NCI-H2196 (cell line): ENCODE measurements at regions not wholly inside any gene's neighbourhood (a gene's known extent, or its start where the extent isn't known, plus 50 kb on each side); places are given as distances from the start of the nearest gene placed in this dataset.
"Not testable (repeated sequence)": the region's sequence is repeated elsewhere in the genome, so short reads cannot be mapped to it uniquely, and the experiment has no call there.

Source experiments
- DNase-seq: peaks from one replicate; lab custom pipeline; 2025; ENCODE audit not compliant: unreplicated experiment; lab: John Stamatoyannopoulos, UW

DNA sequence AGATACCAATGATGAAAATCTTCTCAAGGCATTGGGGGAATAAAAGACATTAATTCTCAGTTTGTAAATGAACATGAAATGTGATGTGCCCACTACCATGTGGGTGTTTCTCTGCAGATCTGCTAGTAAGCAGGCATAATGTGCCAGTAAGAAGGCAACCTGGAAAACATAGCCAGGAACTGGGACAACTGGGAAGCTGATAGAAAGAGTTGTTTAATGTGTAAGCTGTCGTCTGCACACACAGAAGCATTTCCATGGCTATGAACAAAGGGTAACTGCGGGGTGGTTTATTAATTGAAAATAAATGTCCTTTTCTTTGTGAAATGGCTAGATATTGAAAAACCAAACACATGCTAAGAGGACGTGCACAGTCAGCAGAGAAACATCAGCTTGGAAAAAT lies 52.0 kb downstream of the ZC3H11B start:
- DNase-seq, result no peak

DNA sequence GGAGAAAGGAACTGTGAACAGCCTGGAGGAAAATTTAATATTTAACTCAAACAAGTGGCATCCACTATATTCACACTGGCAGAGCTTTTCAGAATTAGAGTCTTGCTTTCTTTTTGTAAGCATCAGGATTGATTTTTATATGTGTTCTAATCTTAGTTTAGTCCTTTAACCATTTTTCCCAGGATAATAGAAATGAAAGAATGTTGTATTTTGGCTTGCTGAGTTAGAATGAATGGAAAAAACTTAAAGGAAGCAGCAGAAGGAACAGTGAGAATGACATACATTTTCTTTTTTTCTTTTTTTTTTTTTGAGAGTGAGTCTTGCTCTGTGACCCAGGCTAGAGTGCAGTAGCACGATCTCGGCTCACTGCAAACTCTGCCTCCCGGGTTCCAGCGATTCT lies 53.0 kb downstream of the ZC3H11B start:
- no peak for DNase-seq

DNA sequence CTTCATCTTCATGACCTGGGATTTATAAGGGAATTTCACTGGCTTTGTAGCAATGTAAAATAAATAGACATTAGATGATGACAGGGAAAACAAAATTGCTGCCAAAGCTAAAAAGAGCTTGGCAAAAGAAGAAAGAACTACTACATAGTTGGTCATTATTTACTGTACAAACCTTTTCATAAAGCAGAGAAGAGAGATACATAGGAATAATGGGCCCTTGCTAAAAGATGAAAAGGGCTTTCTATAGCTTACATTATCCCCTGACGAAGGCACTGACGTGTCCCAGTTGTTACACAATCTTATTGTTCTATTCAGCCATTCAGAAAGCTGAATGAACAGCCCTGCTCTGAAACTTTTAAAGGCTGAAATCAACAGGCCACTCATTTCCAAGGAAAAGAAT lies 57.1 kb downstream of the ZC3H11B start:
- no peak for DNase-seq

DNA sequence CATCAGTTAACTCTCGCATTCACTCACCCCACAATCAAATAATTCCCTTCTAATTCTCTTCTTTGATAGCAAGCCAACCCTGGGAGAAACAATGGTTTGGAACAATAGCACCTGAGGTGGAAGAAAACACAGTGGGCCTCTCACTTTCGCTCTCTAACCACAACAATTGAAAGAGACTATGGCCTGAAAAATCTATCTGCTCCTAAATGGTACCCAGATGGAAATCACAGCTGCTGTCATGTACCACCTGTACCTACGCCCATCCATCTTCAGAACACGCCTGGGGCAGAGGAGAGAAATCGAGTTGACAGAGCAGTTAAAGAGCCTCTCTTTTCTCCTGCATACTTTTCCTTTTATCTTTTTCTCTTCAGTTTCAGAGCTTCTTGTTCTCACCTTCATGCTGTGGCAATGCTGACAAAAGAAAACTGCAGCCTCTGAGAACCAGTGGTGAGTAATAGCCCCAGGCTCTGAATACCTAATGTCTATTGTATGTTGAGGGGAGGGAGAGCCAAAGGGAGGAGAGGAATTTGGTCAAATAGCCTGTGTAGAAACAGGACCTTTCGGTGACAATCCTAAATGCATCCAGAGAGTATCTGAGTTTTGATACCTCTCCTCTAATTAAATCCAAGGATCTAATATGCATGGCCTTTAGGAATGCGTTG lies 57.7 kb downstream of the ZC3H11B start:
- no peak for DNase-seq

DNA sequence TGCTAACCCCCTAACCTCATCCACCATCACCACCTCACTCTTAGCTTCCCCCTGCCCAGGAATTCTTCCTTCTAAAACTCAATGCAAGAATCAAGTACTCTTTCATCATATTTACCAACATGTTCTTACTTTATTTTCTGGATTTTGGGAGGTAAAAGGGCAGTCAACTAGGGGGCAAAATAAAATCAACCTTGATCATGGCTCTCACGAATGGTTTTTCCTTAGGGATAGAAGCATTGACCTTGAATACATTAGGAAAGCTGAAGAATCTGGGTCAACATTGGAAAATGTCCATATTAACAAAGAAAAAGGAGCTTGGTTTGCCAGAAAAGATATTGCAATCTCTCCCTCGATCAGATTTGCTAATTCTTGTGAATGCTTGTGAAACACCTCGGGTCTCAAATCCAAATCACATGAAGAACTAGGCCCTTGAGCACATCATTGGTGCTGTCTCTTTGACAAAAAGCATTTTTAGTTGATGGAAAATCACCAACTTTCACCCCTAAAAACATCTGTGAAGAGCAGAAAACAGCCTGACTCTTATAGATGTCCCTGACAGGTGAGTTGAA lies 58.9 kb downstream of the ZC3H11B start:
- DNase-seq, result no peak

- no peak for DNase-seq
These were observed 62.7 kb downstream of the ZC3H11B start for GRCh38 chr1:219550201-219550600.

DNA sequence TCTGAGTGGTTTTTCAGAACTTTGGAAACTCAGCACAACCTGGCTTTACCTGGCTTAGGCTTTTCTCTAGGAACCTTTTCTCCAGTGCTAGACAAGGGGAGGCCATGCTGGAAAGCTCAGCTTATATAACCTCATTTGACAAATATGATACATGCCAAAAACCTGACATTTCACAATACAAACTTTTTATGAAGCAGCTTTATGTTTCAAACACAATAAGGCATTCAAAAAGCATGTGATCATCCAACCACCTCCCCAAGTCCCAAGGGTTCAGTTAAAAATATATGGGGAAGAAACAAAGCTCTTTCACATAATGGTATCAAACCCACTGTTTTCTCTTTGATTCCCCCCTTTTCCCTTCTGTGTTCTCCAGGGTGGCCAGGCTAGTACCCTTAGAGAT lies 63.7 kb downstream of the ZC3H11B start:
- no peak for DNase-seq

- DNase-seq, result no peak
These were observed 64.5 kb downstream of the ZC3H11B start for GRCh38 chr1:219548386-219548785.

DNA sequence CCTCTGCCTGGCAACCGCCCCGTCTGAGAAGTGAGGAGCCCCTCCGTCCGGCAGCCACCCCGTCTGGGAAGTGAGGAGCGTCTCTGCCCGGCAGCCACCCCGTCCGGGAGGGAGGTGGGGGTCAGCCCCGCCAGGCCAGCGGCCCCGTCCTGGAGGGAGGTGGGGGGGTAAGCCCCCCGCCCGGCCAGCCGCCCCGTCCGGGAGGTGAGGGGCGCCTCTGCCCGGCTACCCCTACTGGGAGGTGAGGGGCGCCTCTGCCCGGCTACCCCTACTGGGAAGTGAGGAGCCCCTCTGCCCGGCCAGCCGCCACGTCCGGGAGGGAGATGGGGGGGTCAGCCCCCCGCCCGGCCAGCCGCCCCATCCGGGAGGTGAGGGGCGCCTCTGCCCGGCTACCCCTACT lies 67.1 kb downstream of the ZC3H11B start:
- DNase-seq, result not testable (repeated sequence)

DNA sequence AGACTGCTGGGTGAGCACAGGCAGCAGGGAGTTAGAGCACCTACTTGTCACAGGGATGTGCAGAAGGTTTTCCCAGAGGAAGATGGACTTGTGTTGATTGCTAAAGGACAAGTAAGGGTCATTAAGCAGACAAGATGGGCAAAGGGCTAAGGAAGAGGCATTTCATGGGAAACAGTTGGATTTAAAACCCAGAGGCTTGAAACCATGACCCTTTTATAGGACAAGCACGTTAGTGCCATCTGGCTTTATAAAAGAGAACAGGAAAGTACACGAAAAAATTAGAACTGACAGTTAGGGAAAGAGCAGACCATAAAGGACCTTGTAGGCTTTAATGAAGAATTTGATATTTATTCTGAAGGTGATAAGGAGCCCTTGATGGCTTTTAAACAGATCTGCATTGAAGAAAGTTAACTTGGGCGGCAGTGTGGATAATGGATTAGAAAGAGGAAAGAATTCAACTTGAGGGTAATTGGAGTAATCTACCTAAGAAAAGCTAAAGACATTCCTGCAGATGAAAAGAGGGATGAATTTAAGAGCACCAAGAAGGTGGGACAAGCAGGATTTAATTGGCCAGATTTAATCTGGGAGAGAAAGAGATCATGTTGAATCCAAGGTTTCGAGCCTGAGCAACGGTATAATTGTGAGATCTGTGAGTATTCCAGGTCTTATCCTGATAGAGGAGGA lies 68.6 kb downstream of the ZC3H11B start:
- DNase-seq, result no peak

- no peak for DNase-seq
These were observed 69.9 kb downstream of the ZC3H11B start for GRCh38 chr1:219542828-219543518.

DNA sequence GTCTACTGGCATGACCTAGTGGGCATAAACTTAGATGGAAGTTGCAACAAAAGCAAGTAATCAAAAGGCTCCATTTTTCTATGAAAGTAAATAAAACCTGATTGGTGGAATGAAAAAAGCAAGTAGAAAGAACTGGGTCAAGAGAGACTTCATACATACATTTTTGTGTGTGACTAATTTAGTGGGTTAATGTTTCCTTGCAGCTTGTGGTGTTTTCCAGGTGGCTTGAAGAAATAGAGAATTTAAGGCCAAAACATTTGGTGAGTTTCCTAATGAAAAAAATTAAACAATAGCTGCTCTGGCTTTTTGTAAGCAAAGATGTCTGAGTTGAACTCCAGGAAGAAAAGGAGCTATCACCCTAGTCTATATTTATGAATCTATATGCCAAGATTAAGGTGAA lies 71.0 kb downstream of the ZC3H11B start:
- DNase-seq, result no peak

DNA sequence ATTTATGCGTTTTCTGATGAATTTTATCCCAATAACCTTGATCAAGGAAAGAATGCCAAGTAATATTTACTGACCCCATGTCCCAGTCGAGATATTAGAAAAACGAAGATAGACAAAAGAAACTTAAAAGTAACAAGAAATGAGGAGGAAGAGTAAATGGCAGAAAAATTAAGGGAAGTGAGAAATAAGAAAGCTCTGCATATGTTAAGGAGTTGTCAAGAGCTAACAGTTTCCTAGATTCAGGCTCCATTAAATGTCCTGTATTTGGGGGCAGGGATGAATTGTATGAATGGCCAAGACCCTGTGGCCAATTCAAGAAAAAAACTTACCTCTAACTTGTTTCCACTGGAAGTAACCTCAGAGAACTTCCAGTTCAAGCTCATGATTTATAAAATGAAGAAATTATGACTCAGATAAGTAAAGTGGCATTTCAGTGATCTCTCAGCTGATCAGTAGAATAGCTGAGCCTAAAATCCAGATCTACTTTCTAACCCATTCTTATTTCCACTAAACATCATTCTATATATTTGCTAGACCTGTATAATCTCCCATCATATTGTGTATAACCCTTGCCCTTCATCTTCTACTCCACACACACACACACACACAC lies 73.2 kb downstream of the ZC3H11B start:
- DNase-seq, result no peak

DNA sequence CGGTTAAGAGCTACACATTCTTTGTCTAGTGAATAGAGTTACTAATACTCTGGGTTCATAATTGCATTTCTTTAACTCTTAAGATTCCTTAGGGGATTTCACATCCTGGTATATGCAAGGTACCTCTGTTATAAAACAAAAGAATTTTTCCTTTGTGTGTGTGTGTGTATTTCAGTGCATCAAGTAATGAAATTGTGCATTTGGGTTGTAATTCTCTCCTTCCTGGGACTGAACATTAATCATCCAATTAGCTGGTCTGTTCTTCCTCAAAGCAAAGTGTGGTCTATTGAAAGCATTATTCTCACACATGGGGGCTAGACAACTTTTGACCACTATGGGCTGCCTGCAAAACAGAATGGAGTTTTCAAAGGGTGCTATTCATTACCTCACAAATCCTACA lies 74.0 kb downstream of the ZC3H11B start:
- no peak for DNase-seq

DNA sequence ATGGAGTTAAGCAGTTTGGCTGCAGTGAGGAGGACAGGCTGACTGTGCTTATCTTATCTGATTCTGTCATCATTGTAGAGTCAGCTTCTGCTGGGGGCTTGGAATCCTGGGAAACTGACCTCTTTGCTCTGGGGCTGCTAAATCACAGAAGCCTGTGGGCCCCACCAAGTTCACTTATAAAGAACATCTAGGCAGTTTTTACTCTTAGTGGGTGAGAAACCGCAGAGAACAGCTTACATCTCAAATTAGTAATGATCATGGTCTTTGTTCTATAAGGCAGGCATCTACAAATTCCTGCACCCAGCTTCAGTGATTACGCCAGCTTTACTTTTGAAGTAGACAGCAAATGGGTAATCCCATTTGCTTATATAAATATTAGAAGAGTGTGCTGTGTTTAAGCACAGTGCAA lies 75.7 kb downstream of the ZC3H11B start:
- no peak for DNase-seq

GRCh38 chr1:219536038-219536437 lies 76.9 kb downstream of the ZC3H11B start:
- DNase-seq, result no peak

DNA sequence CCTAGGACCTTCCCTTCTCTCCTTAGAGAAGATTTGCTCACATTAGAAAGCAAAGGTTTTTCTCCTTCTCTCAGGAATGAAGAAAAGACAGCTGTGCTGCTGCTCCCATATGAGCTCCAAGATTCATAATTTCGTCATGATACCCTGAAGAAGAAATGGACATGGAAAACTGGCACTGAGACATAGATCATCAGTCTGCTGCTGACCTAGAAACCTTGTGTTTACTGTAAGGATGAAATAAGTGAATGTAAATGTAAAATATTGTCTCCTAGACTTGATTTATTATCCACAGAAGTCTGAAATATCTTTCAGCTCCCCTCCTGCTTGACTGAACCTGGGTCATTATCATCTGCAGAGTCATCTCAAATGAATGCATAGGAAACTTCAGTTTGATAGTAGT lies 77.9 kb downstream of the ZC3H11B start:
- no peak for DNase-seq

GRCh38 chr1:219533280-219533679 lies 79.6 kb downstream of the ZC3H11B start:
- DNase-seq, result no peak

- DNase-seq, result no peak
These were observed 83.8 kb downstream of the ZC3H11B start for GRCh38 chr1:219529116-219529515.

GRCh38 chr1:219528633-219529032 lies 84.3 kb downstream of the ZC3H11B start:
- DNase-seq, result no peak

DNA sequence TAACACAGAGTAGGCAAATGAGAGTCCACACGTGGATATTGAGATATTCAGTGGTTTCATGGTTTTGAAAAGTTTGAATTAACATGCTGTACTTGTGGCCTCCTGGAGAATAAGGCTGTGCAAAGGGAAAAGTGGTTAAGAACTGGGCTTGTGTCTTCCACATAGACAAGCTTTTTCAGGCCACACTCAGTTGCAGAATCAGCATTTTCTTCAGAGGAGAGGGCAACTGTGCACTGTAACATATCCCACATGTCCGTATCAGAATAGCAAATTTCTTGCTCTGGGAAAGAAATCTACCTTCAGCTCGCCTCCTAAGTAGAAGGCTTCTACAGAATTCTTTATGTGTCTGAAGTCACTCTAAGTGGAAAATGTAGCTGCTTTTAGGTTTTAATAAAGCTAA lies 84.9 kb downstream of the ZC3H11B start:
- no peak for DNase-seq

DNA sequence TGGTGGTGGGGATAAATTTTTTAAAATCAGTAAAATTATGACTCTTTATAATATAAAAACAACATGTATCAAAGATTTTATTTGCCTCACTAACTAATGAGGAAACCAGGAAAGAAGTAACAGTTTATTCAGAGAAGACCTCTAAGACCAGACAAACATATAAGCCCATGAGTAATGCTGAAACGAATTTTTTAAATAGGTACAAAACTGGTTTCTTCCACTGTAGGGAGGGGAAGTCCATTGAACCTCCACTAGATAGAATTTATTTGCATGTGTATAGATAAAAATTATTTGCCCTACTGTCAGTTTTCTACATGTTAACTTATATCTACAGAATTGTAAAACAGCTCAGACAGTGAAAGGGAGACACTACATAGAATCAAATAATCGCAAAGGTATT lies 86.8 kb downstream of the ZC3H11B start:
- no peak for DNase-seq
